GM19351 (cell line): ENCODE measurements at regions not wholly inside any gene's neighbourhood (a gene's known extent, or its start where the extent isn't known, plus 50 kb on each side); places are given as distances from the start of the nearest gene placed in this dataset.
"Not testable (repeated sequence)": the region's sequence is repeated elsewhere in the genome, so short reads cannot be mapped to it uniquely, and the experiment has no call there.

Source experiments
- ATAC-seq: cut with Tn5 transposase; IDR thresholded peaks from one replicate; pipeline ENCODE4 v1.9.1; 2021; ENCODE audit warnings: mild to moderate bottlenecking, moderate library complexity; ENCODE audit not compliant: unreplicated experiment

DNA sequence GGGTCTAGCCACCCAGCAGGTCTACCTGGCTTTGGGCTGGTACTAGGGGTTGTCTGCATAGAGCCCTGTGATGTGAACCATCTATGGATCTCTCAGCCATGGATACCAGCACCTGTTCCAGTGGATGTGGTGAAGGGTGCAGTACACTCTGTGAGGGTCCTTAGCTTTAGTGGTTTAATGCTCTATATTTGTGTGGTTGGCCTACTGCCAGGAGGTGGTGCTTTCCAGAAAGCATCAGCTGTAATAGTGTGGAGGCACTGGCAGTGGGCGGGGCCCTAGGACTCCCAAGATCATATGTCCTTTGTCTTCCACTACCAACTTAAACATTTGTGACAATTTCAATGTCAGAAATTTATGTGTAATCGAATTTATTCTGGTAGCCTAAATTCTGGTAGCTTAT is 1065.1 kb downstream of the RPIA start:
- ATAC-seq, result not testable (repeated sequence)

- not testable (repeated sequence) for ATAC-seq
Measured at GRCh38 chr2:89758332-89759026, 1067.0 kb downstream of the RPIA start.

GRCh38 chr2:89760762-89761161 is 1069.3 kb downstream of the RPIA start:
- not testable (repeated sequence) for ATAC-seq

DNA sequence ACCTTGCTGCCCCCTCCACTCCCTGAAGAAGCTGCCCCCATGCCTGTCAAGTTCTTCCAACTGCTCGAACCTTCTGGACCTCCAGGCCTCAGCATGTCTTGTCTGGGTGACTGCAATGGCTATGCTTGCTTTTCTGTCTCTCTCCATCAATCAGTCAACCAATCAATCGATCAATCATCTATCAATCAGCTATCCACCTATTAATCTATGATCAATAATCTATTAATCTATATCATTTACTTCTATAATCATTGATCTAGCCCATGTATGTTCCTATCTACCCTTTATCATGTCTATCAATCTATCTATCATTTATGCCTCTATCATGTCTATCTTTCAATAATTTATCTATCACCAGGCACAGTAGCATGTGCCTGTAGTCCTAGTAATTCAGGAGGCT is 1069.7 kb downstream of the RPIA start:
- ATAC-seq, result not testable (repeated sequence)

GRCh38 chr2:89761863-89762262 is 1070.4 kb downstream of the RPIA start:
- not testable (repeated sequence) for ATAC-seq

- ATAC-seq, result not testable (repeated sequence)
Measured at GRCh38 chr2:89762461-89763253, 1071.2 kb downstream of the RPIA start.

GRCh38 chr2:89763254-89763580 is 1071.7 kb downstream of the RPIA start:
- ATAC-seq, result no peak

DNA sequence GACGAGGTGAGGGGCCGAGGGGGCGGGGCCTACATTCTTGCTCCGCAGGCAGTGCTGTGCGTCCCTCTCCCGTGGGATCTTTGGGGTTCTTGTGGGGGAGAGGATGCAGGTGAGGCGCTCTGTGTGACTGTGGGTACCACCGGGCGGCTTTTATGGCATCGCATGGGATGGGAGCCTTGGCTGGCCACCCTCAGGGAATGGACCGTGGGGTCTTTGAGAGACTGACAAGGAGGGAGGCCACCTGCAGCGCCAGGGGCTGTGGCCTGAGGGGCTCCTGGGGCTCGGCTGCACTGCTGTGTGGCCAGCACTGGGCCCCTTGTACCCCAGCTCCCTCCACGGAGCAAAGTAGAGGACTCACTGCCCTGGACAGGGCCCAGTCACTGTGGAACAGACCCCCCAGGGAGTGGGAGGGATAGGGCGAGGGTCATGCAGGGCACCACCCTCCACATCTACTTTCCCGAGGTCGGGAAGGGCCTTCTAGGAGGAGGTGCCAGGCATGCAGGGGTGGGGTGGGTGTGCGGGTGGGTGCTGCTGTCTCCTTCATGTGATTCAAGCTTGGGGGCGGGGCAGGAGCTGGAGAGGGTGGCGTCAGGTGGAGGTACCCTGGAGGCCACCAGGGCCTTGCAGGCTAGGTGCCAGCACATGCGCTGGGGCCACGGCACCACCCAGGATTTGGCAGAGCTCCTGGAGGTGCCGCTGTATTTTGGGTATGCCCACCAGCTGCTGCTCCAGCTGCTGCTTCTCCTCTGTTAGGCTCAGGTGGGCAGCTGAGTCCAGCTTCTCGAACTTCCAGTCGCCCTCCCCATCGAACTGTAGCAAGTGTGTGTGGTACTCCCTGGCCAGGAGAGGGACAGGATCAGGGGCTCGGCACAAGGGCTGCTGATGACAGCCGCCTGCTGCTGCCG is 1072.4 kb downstream of the RPIA start:
- no peak for ATAC-seq

DNA sequence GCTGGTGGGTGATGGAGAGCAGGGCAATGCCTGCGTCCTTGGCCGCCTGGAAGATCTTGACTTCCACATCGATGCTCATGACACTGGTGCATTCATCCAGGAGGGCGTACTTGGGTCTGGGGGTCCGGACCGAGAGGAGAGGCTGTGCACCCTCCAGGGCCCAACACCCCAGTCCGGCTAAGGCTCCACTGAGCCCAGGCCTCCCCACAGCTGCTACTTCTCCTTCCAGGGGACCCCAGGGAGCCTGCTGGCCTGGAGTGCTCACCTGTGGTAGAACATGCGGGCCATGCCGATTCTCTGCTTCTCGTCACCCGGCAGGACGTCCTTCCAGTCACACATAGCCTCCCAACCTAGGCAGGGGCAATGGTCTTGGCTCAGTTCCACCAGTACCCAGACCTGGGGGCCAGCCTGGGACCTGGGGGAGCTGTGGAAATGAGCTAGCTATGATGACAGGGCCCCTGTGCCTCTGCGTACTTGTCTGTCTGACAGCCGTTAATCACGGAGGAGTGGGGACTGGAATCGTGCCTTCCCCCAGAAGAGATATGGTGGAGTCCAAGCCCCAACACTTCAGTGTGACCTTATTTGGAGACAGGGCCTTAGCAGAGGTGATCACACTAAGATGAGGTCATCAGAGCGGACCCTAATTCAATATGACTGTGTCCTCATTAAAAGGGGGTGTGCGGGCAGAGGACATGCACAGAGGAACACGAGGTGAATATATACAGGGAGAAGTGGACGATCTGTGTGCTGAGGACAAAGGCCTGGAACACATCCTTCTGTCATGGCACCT is 1073.3 kb downstream of the RPIA start:
- not testable (repeated sequence) for ATAC-seq

GRCh38 chr2:89765361-89765718 is 1073.9 kb downstream of the RPIA start:
- not testable (repeated sequence) for ATAC-seq

GRCh38 chr2:89766141-89766990 is 1074.9 kb downstream of the RPIA start:
- not testable (repeated sequence) for ATAC-seq

DNA sequence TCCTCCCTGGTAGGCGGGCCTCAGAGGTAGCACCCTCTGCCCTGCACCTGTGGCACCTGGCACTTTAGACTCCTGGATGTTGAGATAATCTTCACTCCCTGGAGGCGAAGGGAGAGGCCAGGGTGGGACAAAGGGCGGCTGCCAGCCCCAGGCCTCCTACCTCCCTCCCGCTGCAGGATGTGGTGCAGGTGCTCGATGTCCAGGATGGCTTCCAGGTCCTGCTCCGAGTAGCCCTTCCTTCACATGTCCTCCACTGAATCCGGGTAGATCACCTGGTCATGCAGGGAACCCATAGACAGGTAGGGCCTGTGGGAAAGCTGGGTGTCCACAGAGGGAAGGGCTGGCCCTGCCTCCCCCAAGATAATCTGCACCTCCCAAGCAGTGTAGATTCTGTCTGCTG is 1075.6 kb downstream of the RPIA start:
- ATAC-seq, result not testable (repeated sequence)

DNA sequence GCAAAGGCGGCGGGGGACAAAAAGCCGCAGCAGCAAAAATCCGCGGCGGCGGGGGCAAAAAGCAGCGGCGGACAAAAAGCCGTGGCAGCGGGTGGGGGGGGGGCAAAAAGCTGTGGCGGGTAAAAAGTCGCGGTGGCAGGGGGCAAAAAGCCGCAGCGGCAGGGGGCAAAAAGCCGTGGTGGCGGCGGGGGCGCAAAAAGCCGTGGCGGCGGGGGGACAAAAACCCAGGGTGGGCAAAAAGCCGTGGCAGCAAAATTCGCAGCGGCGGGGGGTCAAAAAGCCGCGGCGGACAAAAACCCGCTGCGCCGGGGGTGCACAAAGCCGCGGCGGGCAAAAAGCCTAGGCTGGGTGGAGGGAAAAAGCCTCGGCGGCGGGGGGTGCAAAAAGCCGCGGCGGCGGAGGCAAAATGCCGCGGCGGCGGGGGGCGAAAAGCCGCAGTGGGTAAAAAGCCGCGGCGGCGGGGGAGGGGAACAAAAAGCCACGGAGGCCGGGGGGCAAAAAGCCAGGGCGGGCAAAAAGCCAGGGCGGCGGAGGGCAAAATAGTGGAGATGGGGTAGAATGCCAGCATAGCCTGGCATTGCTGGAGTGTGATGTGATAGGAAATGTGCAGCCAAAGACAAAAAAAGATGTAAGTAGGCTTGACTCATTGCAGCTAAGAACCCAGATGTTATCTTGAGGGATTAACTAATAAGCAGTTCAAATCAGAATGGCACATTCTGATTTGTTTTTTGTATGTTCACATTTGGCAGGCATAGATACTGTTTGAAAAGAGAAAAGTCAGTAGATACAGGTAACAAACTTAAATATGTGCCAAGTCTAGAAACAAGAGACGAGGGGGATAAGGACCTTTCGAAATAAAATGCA is 1076.3 kb downstream of the RPIA start:
- no peak for ATAC-seq

DNA sequence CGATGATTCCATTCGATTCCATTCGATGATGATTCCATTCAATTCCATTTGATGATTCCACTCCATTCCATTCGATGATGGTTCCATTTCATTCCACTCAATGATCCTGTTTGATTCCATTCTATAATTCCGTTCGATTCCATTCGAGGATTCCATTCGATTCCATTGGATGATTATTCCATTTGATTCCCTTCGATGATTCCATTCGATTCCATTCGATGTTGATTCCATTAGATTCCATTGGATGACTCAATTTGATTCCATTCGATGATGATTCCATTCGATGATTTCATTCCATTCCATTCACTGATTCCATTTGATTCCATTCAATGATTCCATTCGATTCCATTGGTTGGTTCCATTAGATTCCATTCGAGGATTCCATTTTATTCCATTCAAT is 1084.4 kb downstream of the RPIA start:
- ATAC-seq, result no peak

- ATAC-seq, result no peak
Measured at GRCh38 chr2:89780318-89780717, 1088.8 kb downstream of the RPIA start.

DNA sequence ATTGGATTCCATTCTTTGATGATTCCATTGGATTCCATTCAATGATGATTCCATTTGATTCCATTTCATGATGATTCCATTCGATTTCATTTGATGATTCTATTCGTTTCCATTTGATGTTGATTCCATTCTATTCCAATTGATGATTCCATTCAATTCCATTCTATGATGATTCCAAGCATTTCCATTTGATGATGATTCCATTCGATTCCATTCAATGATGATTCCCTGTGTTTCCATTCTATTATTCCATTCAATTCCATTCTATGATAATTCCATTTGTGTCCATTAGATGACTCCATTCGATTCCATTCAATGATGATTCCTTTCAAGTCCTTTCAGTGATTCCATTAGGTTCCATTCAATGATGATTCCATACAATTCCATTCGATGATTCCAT is 1090.5 kb downstream of the RPIA start:
- no peak for ATAC-seq

GRCh38 chr2:89784960-89785359 is 1093.5 kb downstream of the RPIA start:
- no peak for ATAC-seq

- not testable (repeated sequence) for ATAC-seq
Measured at GRCh38 chr2:89785528-89785927, 1094.1 kb downstream of the RPIA start.

DNA sequence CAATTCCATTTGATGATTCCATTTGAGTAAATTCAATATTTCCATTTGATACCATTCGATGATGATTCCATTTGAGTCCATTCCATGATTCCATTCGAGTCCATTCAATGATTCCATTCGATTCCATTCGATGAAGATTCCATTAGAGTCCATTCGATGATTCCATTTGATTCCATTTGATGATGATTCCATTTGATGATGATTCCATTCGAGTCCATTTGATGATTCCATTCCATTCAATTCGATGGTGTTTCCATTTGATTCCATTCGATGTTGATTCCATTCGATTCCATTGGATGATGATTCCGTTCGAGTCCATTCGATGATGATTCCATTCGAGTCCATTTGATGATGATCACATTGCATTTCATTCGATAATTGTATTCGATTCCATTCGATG is 1095.2 kb downstream of the RPIA start:
- not testable (repeated sequence) for ATAC-seq
